CD4-positive, alpha-beta T cell (primary cell): ENCODE measurements at regions not wholly inside any gene's neighbourhood (a gene's known extent, or its start where the extent isn't known, plus 50 kb on each side); places are given as distances from the start of the nearest gene placed in this dataset.

Source experiments
- ATAC-seq: fragments of 200-7000 bp; cut with Tn5 transposase; one replicate; pipeline ENCODE4 v1.10.0; 2022; ENCODE audit warnings: mild to moderate bottlenecking; ENCODE audit not compliant: poor library complexity
- CTCF ChIA-PET: fragments of 350-600 bp; sonication (Branson Sonifier 250); formaldehyde crosslinking; loops from one replicate; lab custom pipeline; 2021; ENCODE audit warnings: antibody characterized with exemption, inconsistent platforms; lab: Charles Lee
- POLR2A ChIA-PET: fragments of 350-600 bp; sonication (Branson Sonifier 250); formaldehyde crosslinking; loops from one replicate; lab custom pipeline; 2021; ENCODE audit warnings: antibody characterized with exemption, inconsistent platforms; lab: Charles Lee
- DNase-seq, 14 experiments: peaks; one replicate each; pipeline ENCODE4 v3.0.0-alpha.2; 2013 to 2020; ENCODE audit warnings: mixed read lengths in 2 of 14
- H3K27ac ChIP-seq, 2 donors: one replicate each; pipeline versions ENCODE4 v1.5.1 to v1.7.0; 2013; ENCODE audit warnings: low read length in 2 of 2, low read depth in 1 of 2, mild to moderate bottlenecking in 1 of 2
- H3K27me3 ChIP-seq, 2 experiments: 1 replicate in 1 of 2; 2 replicates in 1 of 2; pipeline versions ENCODE4 v1.6.1 to v1.7.0; 2013; ENCODE audit warnings: low read length in 2 of 2, control low read depth in 1 of 2, mild to moderate bottlenecking in 1 of 2, moderate library complexity in 1 of 2; ENCODE audit not compliant: insufficient read depth in 2 of 2, control insufficient read depth in 1 of 2
- H3K36me3 ChIP-seq: one replicate; pipeline ENCODE4 v1.6.1; 2013; ENCODE audit warnings: low read length, control low read depth; ENCODE audit not compliant: insufficient read depth
- H3K4me1 ChIP-seq: one replicate; pipeline ENCODE4 v1.6.1; 2013; ENCODE audit warnings: low read length, control low read depth; ENCODE audit not compliant: insufficient read depth
- H3K4me3 ChIP-seq: one replicate; pipeline ENCODE4 v1.5.1; 2013; ENCODE audit warnings: mild to moderate bottlenecking, low read length, moderate library complexity
- H3K9me3 ChIP-seq, 2 experiments: 1 replicate in 1 of 2; 2 replicates in 1 of 2; pipeline versions ENCODE4 v1.6.1 to v1.7.0; 2013; ENCODE audit warnings: low read length in 2 of 2, mild to moderate bottlenecking in 2 of 2, control low read depth in 1 of 2, moderate library complexity in 1 of 2; ENCODE audit not compliant: control insufficient read depth in 1 of 2, insufficient read depth in 1 of 2
- H3K27ac Mint-ChIP-seq: one replicate; pipeline ENCODE4 v1.8.0; 2020; ENCODE audit warnings: mixed read lengths
- H3K27me3 Mint-ChIP-seq: one replicate; pipeline ENCODE4 v1.8.0; 2021; ENCODE audit warnings: mixed read lengths
- H3K36me3 Mint-ChIP-seq: one replicate; pipeline ENCODE4 v1.8.0; 2021; ENCODE audit warnings: low read depth, mixed read lengths
- H3K4me1 Mint-ChIP-seq: one replicate; pipeline ENCODE4 v1.8.0; 2021; ENCODE audit warnings: low read depth, mixed read lengths
- H3K4me3 Mint-ChIP-seq: one replicate; pipeline ENCODE4 v1.8.0; 2020; ENCODE audit warnings: mild to moderate bottlenecking, mixed read lengths
- H3K9me3 Mint-ChIP-seq: one replicate; pipeline ENCODE4 v1.8.0; 2020; ENCODE audit warnings: mixed read lengths
- CTCF ChIP-seq: fragments of 200-600 bp; IDR thresholded peaks from one replicate; pipeline ENCODE4 v1.8.0; 2022; ENCODE audit warnings: antibody characterized with exemption, mild to moderate bottlenecking
- intact Hi-C, 2 experiments: fragments of 100-400 bp; cut with DNase I in 1 of 2; cut with micrococcal nuclease in 1 of 2; formaldehyde crosslinking; loops; one replicate each; pipeline versions ENCODE4 v1.15.1 to v1.9.0; 2023 to 2025; cut with DNase I, micrococcal nuclease

- Mint-ChIP-seq H3K4me1 (peaks cover 76% of the 10 kb centered on the region), H3K27me3 (no peaks in the 10 kb centered on the region), H3K9me3 (peaks cover 4% of the 10 kb centered on the region), H3K4me3 (peak overlapping the region; percentile 52), H3K36me3 (peaks cover 35% of the 10 kb centered on the region), H3K27ac (peak overlapping the region; percentile 89)
- H3K9me3 ChIP-seq: no peaks in the 10 kb centered on the region
- H3K27ac ChIP-seq: peak overlapping the region; percentile 48 to 52
- DNase-seq (no peak), ATAC-seq (no peak)
- no peaks in the 10 kb centered on the region for H3K27me3 ChIP-seq
- H3K36me3 ChIP-seq: no peaks in the 10 kb centered on the region
- intact Hi-C loops: loop anchor here (5.0 kb wide), 2 partner anchors 75 to 80 kb away; no protein-coding TSS in a partner anchor
- no peak for TF ChIP-seq CTCF
- H3K4me1 ChIP-seq: peaks cover 29% of the 10 kb centered on the region
- POLR2A ChIA-PET: interaction anchor here (0.8 to 5.1 kb wide), 5 partner anchors 10 to 137 kb away, joined by 3 to 68 read pairs (median 4); partner anchors contain the start of gene SUCLG2
- no peak overlapping the region for H3K4me3 ChIP-seq
- CTCF ChIA-PET: no interaction called here
Observed at GRCh38 chr3:67737140-67737539, 82.7 kb upstream of the SUCLG2 start.

- no peak overlapping the region for H3K4me3 ChIP-seq
- Mint-ChIP-seq H3K27ac (no peak overlapping the region), H3K9me3 (peaks cover 4% of the 10 kb centered on the region), H3K4me1 (peaks cover 52% of the 10 kb centered on the region), H3K27me3 (no peaks in the 10 kb centered on the region), H3K4me3 (no peak overlapping the region), H3K36me3 (peaks cover 36% of the 10 kb centered on the region)
- no peaks in the 10 kb centered on the region for H3K9me3 ChIP-seq
- ChIA-PET POLR2A (interaction anchor here (0.7 kb wide), 1 partner anchor 20 kb away, joined by 3 read pairs; no protein-coding TSS in a partner anchor), CTCF (interaction anchor here (1.1 kb wide), 1 partner anchor 48 kb away, joined by 3 read pairs; no protein-coding TSS in a partner anchor)
- H3K36me3 ChIP-seq: no peaks in the 10 kb centered on the region
- TF ChIP-seq CTCF: no peak
- H3K27ac ChIP-seq: no peak overlapping the region
- H3K27me3 ChIP-seq: no peaks in the 10 kb centered on the region
- H3K4me1 ChIP-seq: peaks cover 21% of the 10 kb centered on the region
- DNase-seq: no peak
- ATAC-seq: no peak
- intact Hi-C loops: loop anchor here in 1 of 2 experiments (5.0 kb wide), 1 partner anchor 41 kb away; no protein-coding TSS in a partner anchor
Observed at GRCh38 chr3:67733269-67733950, 79.0 kb upstream of the SUCLG2 start.

- ChIA-PET CTCF (no interaction called here), POLR2A (no interaction called here)
- Mint-ChIP-seq H3K36me3 (peaks cover 29% of the 10 kb centered on the region), H3K4me3 (no peak overlapping the region), H3K9me3 (peaks cover 14% of the 10 kb centered on the region), H3K4me1 (peaks cover 8% of the 10 kb centered on the region), H3K27me3 (no peaks in the 10 kb centered on the region), H3K27ac (no peak overlapping the region)
- Histone ChIP-seq H3K27ac (no peak overlapping the region), H3K4me3 (no peak overlapping the region), H3K36me3 (no peaks in the 10 kb centered on the region), H3K27me3 (no peaks in the 10 kb centered on the region), H3K4me1 (no peaks in the 10 kb centered on the region), H3K9me3 (no peaks in the 10 kb centered on the region)
- no peak for TF ChIP-seq CTCF
- no peak for ATAC-seq
- no peak for DNase-seq
- intact Hi-C loops: no loop called here
Observed at GRCh38 chr3:67724434-67724833, 70.0 kb upstream of the SUCLG2 start.
